SK-N-SH (cell line): ENCODE measurements at regions not wholly inside any gene's neighbourhood (a gene's known extent, or its start where the extent isn't known, plus 50 kb on each side); places are given as distances from the start of the nearest gene placed in this dataset.

Experiments used
- CTCF ChIA-PET: fragments of 300-600, 350-600 bp; formaldehyde crosslinking; extraction: SDS; loops from one replicate; lab custom pipeline; 2021; lab: Yijun Ruan, JAX
- POLR2A ChIA-PET: fragments of 350-600 bp; sonication (Branson Sonifier 250); formaldehyde crosslinking; extraction: SDS; loops from one replicate; lab custom pipeline; 2020; ENCODE audit warnings: antibody characterized with exemption, inconsistent platforms; lab: Yijun Ruan, JAX
- DNase-seq: peaks from one replicate; pipeline ENCODE4 v3.0.0; 2012
- H2AFZ ChIP-seq: fragments of 200-600 bp; sonication (generic); 2 replicates; pipeline ENCODE4 v1.8.1; 2016; ENCODE audit warnings: antibody characterized with exemption, mild to moderate bottlenecking, low read depth
- H3F3A ChIP-seq: fragments of 200-600 bp; sonication (generic); replicated peaks from 2 replicates; pipeline ENCODE3; 2016; ENCODE audit warnings: antibody characterized with exemption, mild to moderate bottlenecking; ENCODE audit not compliant: insufficient read depth
- H3K27ac ChIP-seq, 2 experiments: fragments of 200-500 bp in 1 of 2; fragments of 200-600 bp in 1 of 2; sonication (Bioruptor generic) in 1 of 2; sonication (generic), shearing (Covaris generic) in 1 of 2; 2 replicates each; pipeline versions ENCODE4 v1.5.1 to v1.6.1; 2014 to 2016; ENCODE audit warnings: low read depth in 2 of 2, inconsistent platforms in 1 of 2, low read length in 1 of 2, mild to moderate bottlenecking in 1 of 2, mixed read lengths in 1 of 2
- H3K27me3 ChIP-seq: fragments of 200-600 bp; sonication (generic), shearing (Covaris generic); 2 replicates; pipeline ENCODE4 v1.6.1; 2016; ENCODE audit warnings: mixed run types; ENCODE audit not compliant: insufficient read depth
- H3K36me3 ChIP-seq, 2 experiments: fragments of 200-500 bp in 1 of 2; fragments of 200-600 bp in 1 of 2; sonication (Bioruptor generic) in 1 of 2; sonication (generic) in 1 of 2; replicated peaks in 1 of 2; 2 replicates each; pipeline versions ENCODE3 to v1.5.1; 2014 to 2016; ENCODE audit warnings: low read length in 1 of 2, mild to moderate bottlenecking in 1 of 2; ENCODE audit not compliant: insufficient read depth in 2 of 2, control insufficient read depth in 1 of 2
- H3K4me1 ChIP-seq, 2 experiments: fragments of 200-500 bp in 1 of 2; fragments of 200-600 bp in 1 of 2; sonication (Bioruptor generic) in 1 of 2; sonication (generic), shearing (Covaris generic) in 1 of 2; 2 replicates each; pipeline versions ENCODE4 v1.5.1 to v1.6.1; 2014 to 2016; ENCODE audit warnings: low read depth in 1 of 2, low read length in 1 of 2, mixed run types in 1 of 2; ENCODE audit not compliant: insufficient read depth in 2 of 2, control insufficient read depth in 1 of 2
- H3K4me2 ChIP-seq: fragments of 200-600 bp; sonication (generic), shearing (Covaris generic); 2 replicates; pipeline ENCODE4 v1.6.1; 2017; ENCODE audit warnings: mixed run types
- H3K4me3 ChIP-seq, 2 experiments: fragments of 200-500 bp in 1 of 2; fragments of 200-600 bp in 1 of 2; sonication (Bioruptor generic) in 1 of 2; sonication (generic), shearing (Covaris generic) in 1 of 2; 2 replicates each; pipeline versions ENCODE4 v1.5.1 to v1.8.1; 2014 to 2016; ENCODE audit warnings: low read depth in 2 of 2, inconsistent platforms in 1 of 2, low read length in 1 of 2, mild to moderate bottlenecking in 1 of 2, mixed read lengths in 1 of 2, moderate library complexity in 1 of 2
- H3K79me2 ChIP-seq: fragments of 200-600 bp; sonication (generic); 2 replicates; pipeline ENCODE4 v1.8.1; 2017; ENCODE audit warnings: mild to moderate bottlenecking; ENCODE audit not compliant: insufficient read depth
- H3K9ac ChIP-seq: fragments of 200-600 bp; sonication (generic); 2 replicates; pipeline ENCODE4 v1.6.1; 2017; ENCODE audit warnings: mixed run types
- H3K9me2 ChIP-seq: fragments of 200-600 bp; sonication (generic); 2 replicates; pipeline ENCODE4 v1.6.1; 2017; ENCODE audit warnings: mixed run types
- H3K9me3 ChIP-seq: fragments of 200-600 bp; sonication (generic); 2 replicates; pipeline ENCODE4 v1.6.1; 2017; ENCODE audit warnings: mixed run types, mild to moderate bottlenecking, moderate library complexity
- H4K20me1 ChIP-seq: fragments of 200-600 bp; sonication (generic); 2 replicates; pipeline ENCODE4 v1.6.1; 2017; ENCODE audit warnings: mild to moderate bottlenecking, mixed run types; ENCODE audit not compliant: insufficient read depth
- CHD2 ChIP-seq: fragments of 150-350 bp; IDR thresholded peaks from 2 replicates; pipeline ENCODE4 v1.6.1; 2018; ENCODE audit warnings: low read length; ENCODE audit not compliant: partially characterized antibody
- GATA2 ChIP-seq: sonication (generic); formaldehyde crosslinking; IDR thresholded peaks from 2 replicates; pipeline ENCODE4 v1.5.0; 2020; ENCODE audit warnings: mild to moderate bottlenecking, missing genetic modification reagents
- JUND ChIP-seq: IDR thresholded peaks from 2 replicates; pipeline ENCODE4 v1.4.0; 2012
- MEF2A ChIP-seq: IDR thresholded peaks from 2 replicates; pipeline ENCODE4 v1.4.0; 2012; ENCODE audit warnings: low read depth, borderline replicate concordance
- MXI1 ChIP-seq: IDR thresholded peaks from 2 replicates; pipeline ENCODE4 v1.6.1; 2012; ENCODE audit warnings: mild to moderate bottlenecking, low read depth, low read length, improper control_type of control experiment
- POLR2AphosphoS5 ChIP-seq: IDR thresholded peaks from 2 replicates; pipeline ENCODE4 v1.6.1; 2012; ENCODE audit warnings: low read depth, low read length
- RFX5 ChIP-seq: IDR thresholded peaks from 2 replicates; pipeline ENCODE4 v1.6.1; 2012; ENCODE audit warnings: mild to moderate bottlenecking, improper control_type of control experiment, low read length
- RXRA ChIP-seq: IDR thresholded peaks from 2 replicates; pipeline ENCODE4 v1.4.0; 2012; ENCODE audit warnings: low read depth, mild to moderate bottlenecking, borderline replicate concordance
- TEAD4 ChIP-seq: IDR thresholded peaks from 2 replicates; pipeline ENCODE4 v1.4.0; 2012; ENCODE audit warnings: mild to moderate bottlenecking, borderline replicate concordance; ENCODE audit not compliant: insufficient read depth
- YY1 ChIP-seq: IDR thresholded peaks from 2 replicates; pipeline ENCODE4 v1.4.0; 2012; ENCODE audit warnings: low read depth, mild to moderate bottlenecking
- WGBS: methylation state at CpG from one replicate; pipeline ENCODE4 v1.1.6; 2017; ENCODE audit warnings: low lambda C conversion rate; 5-methylcytosine and 5-hydroxymethylcytosine counted together
- TF ChIP-seq, protein P1 (sequence below): IDR thresholded peaks from 2 replicates; pipeline ENCODE4 v1.4.0; 2012; ENCODE audit warnings: low read depth, borderline replicate concordance
- TF ChIP-seq, protein P2 (sequence below): IDR thresholded peaks from 2 replicates; pipeline ENCODE4 v1.4.0; 2012; ENCODE audit warnings: low read depth, borderline replicate concordance

DNA sequence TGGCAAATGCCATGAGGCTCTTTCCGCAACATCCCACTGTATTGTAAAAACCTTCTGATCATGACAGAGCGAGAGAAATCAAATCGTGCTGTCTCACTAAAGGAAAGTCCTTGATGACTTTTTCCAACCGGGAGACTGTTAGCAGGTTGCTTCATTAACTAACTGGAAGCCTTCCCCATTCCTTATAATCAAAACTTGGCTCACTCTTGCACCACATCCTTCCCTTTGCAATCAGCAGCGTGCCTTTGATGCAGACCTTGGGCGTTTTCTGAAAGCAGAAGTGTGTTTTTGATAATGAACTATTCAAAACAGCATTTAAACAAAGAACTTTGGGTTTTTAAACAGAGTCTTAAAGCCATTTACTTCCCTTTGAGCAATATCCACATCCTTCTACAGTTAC is 96.2 kb upstream of the CNR1 start:
- H3K9me3 ChIP-seq: no peaks in the 10 kb centered on the region
- H2AFZ ChIP-seq: no peak overlapping the region
- H3K36me3 ChIP-seq: no peaks in the 10 kb centered on the region
- no peaks in the 10 kb centered on the region for H3K9me2 ChIP-seq
- no peaks in the 10 kb centered on the region for H3F3A ChIP-seq
- no peak for TF ChIP-seq JUND
- no peak for TF ChIP-seq CHD2
- no peak for TF ChIP-seq YY1
- TF ChIP-seq, protein P1, sequence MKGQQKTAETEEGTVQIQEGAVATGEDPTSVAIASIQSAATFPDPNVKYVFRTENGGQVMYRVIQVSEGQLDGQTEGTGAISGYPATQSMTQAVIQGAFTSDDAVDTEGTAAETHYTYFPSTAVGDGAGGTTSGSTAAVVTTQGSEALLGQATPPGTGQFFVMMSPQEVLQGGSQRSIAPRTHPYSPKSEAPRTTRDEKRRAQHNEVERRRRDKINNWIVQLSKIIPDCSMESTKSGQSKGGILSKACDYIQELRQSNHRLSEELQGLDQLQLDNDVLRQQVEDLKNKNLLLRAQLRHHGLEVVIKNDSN: no peak
- TF ChIP-seq MEF2A: no peak
- TF ChIP-seq RFX5: no peak
- TF ChIP-seq, protein P2, sequence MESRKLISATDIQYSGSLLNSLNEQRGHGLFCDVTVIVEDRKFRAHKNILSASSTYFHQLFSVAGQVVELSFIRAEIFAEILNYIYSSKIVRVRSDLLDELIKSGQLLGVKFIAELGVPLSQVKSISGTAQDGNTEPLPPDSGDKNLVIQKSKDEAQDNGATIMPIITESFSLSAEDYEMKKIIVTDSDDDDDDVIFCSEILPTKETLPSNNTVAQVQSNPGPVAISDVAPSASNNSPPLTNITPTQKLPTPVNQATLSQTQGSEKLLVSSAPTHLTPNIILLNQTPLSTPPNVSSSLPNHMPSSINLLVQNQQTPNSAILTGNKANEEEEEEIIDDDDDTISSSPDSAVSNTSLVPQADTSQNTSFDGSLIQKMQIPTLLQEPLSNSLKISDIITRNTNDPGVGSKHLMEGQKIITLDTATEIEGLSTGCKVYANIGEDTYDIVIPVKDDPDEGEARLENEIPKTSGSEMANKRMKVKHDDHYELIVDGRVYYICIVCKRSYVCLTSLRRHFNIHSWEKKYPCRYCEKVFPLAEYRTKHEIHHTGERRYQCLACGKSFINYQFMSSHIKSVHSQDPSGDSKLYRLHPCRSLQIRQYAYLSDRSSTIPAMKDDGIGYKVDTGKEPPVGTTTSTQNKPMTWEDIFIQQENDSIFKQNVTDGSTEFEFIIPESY: no peak
- no peak for TF ChIP-seq POLR2AphosphoS5
- no peak for TF ChIP-seq MXI1
- no peak for TF ChIP-seq TEAD4
- no peak for TF ChIP-seq RXRA
- H3K27me3 ChIP-seq: no peaks in the 10 kb centered on the region
- no peaks in the 10 kb centered on the region for H3K4me1 ChIP-seq
- no peaks in the 10 kb centered on the region for H3K79me2 ChIP-seq
- no peak overlapping the region for H3K4me3 ChIP-seq
- no peak overlapping the region for H3K9ac ChIP-seq
- H4K20me1 ChIP-seq: no peaks in the 10 kb centered on the region
- ChIA-PET CTCF (no interaction called here), POLR2A (no interaction called here)
- H3K27ac ChIP-seq: no peak overlapping the region
- 38% methylated on average over 6 of the region's 6 CpGs for WGBS
- no peak for DNase-seq
- no peak overlapping the region for H3K4me2 ChIP-seq

DNA sequence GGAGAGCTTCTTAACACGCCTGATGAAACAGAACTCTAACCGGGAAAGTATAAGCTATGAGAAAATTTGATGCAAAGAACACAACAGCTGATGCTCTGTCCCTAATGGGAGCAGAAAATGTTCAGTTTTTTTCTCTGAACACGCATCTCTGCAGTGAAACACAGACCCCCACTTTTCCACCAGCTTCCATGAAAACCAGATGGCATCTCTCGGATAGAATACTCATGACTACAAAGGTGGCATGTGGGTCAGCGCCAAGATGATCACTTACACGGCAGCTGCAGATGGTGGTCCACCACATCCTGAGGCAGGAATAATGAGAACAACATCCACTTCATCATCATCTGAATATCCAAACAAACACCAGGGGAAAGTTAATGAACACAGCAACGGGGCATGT is 85.2 kb upstream of the CNR1 start:
- Histone ChIP-seq H3K9ac (no peak overlapping the region), H3K9me3 (no peaks in the 10 kb centered on the region), H3K27me3 (no peaks in the 10 kb centered on the region), H3F3A (no peaks in the 10 kb centered on the region), H3K79me2 (no peaks in the 10 kb centered on the region), H3K4me3 (no peak overlapping the region), H3K9me2 (no peaks in the 10 kb centered on the region), H3K27ac (no peak overlapping the region), H3K36me3 (no peaks in the 10 kb centered on the region), H4K20me1 (no peaks in the 10 kb centered on the region), H2AFZ (no peak overlapping the region), H3K4me2 (no peak overlapping the region), H3K4me1 (peaks cover 0 to 4% of the 10 kb centered on the region in 2 experiments; a peak in 2 of 4 replicates)
- no peak for TF ChIP-seq GATA2
- POLR2A ChIA-PET: no interaction called here
- CTCF ChIA-PET: no interaction called here
- WGBS: 37% methylated on average over 7 of the region's 7 CpGs
- no peak for DNase-seq
